Activated CD4-positive, alpha-beta memory T cell treated with anti-CD3 and anti-CD28 coated beads for 36 hours (primary cell): ENCODE measurements at regions not wholly inside any gene's neighbourhood (a gene's known extent, or its start where the extent isn't known, plus 50 kb on each side); places are given as distances from the start of the nearest gene placed in this dataset.
A peak's percentile ranks its signal among the peaks of the same experiment; 100 is the strongest.
"Not testable (repeated sequence)": the region's sequence is repeated elsewhere in the genome, so short reads cannot be mapped to it uniquely, and the experiment has no call there.

ENCODE experiments used
- CTCF ChIA-PET: fragments of 350-600 bp; sonication (Branson Sonifier 250); formaldehyde crosslinking; loops from one replicate; lab custom pipeline; 2021; ENCODE audit warnings: antibody characterized with exemption, inconsistent platforms; lab: Charles Lee
- POLR2A ChIA-PET: fragments of 350-600 bp; sonication (Branson Sonifier 250); formaldehyde crosslinking; loops from one replicate; lab custom pipeline; 2021; ENCODE audit warnings: antibody characterized with exemption; lab: Charles Lee
- DNase-seq: peaks from one replicate; pipeline ENCODE4 v3.0.0-alpha.2; 2020
- H3K27ac Mint-ChIP-seq: one replicate; pipeline ENCODE4 v1.8.0; 2021; ENCODE audit warnings: mixed read lengths
- H3K27me3 Mint-ChIP-seq: one replicate; pipeline ENCODE4 v1.8.0; 2021; ENCODE audit warnings: mixed read lengths
- H3K36me3 Mint-ChIP-seq: one replicate; pipeline ENCODE4 v1.8.0; 2021; ENCODE audit warnings: mixed read lengths
- H3K4me1 Mint-ChIP-seq: one replicate; pipeline ENCODE4 v1.8.0; 2021; ENCODE audit warnings: low read depth, mixed read lengths
- H3K4me3 Mint-ChIP-seq: one replicate; pipeline ENCODE4 v1.8.0; 2021; ENCODE audit warnings: mild to moderate bottlenecking, mixed read lengths
- H3K9me3 Mint-ChIP-seq: one replicate; pipeline ENCODE4 v1.8.0; 2021; ENCODE audit warnings: mixed read lengths
- intact Hi-C: fragments of 100-400 bp; cut with micrococcal nuclease; formaldehyde crosslinking; loops from one replicate; pipeline ENCODE4 v1.15.1; 2023

- no peak overlapping the region for H3K4me3 Mint-ChIP-seq
- no peaks in the 10 kb centered on the region for H3K36me3 Mint-ChIP-seq
- no peaks in the 10 kb centered on the region for H3K27me3 Mint-ChIP-seq
- H3K4me1 Mint-ChIP-seq: peaks cover 4% of the 10 kb centered on the region
- no peak overlapping the region for H3K27ac Mint-ChIP-seq
- DNase-seq: no peak
- ChIA-PET POLR2A (no interaction called here), CTCF (no interaction called here)
- H3K9me3 Mint-ChIP-seq: peaks cover 5% of the 10 kb centered on the region
- intact Hi-C loops: no loop called here
Observed at GRCh38 chr15:91384189-91384730, 284.2 kb downstream of the SV2B start.

- H3K27ac Mint-ChIP-seq: no peak overlapping the region
- H3K27me3 Mint-ChIP-seq: no peaks in the 10 kb centered on the region
- H3K36me3 Mint-ChIP-seq: no peaks in the 10 kb centered on the region
- ChIA-PET POLR2A (no interaction called here), CTCF (interaction anchor here (0.9 kb wide), 1 partner anchor 83 kb away, joined by 3 read pairs; no protein-coding TSS in a partner anchor)
- H3K9me3 Mint-ChIP-seq: peaks cover 3% of the 10 kb centered on the region
- peaks cover 4% of the 10 kb centered on the region for H3K4me1 Mint-ChIP-seq
- no peak for DNase-seq
- intact Hi-C loops: no loop called here
- no peak overlapping the region for H3K4me3 Mint-ChIP-seq
Observed at GRCh38 chr15:91385311-91385710, 285.3 kb downstream of the SV2B start.

GRCh38 chr15:91393186-91393585 lies 293.1 kb downstream of the SV2B start:
- Mint-ChIP-seq H3K27ac (no peak overlapping the region), H3K9me3 (peaks cover 5% of the 10 kb centered on the region), H3K4me1 (no peaks in the 10 kb centered on the region), H3K4me3 (no peak overlapping the region), H3K36me3 (no peaks in the 10 kb centered on the region), H3K27me3 (peaks cover 1% of the 10 kb centered on the region)
- CTCF ChIA-PET: no interaction called here
- intact Hi-C loops: no loop called here
- DNase-seq: no peak
- POLR2A ChIA-PET: no interaction called here

GRCh38 chr15:91400481-91400880 lies 300.4 kb downstream of the SV2B start:
- H3K36me3 Mint-ChIP-seq: no peaks in the 10 kb centered on the region
- intact Hi-C loops: no loop called here

GRCh38 chr15:91407269-91407889 lies 307.3 kb downstream of the SV2B start:
- DNase-seq: peak; percentile 35
- ChIA-PET CTCF (interaction anchor here (1.3 kb wide), 1 partner anchor 105 kb away, joined by 4 read pairs; no protein-coding TSS in a partner anchor), POLR2A (no interaction called here)
- peaks cover 22% of the 10 kb centered on the region for H3K4me1 Mint-ChIP-seq
- no peaks in the 10 kb centered on the region for H3K27me3 Mint-ChIP-seq
- no peak overlapping the region for H3K27ac Mint-ChIP-seq
- H3K9me3 Mint-ChIP-seq: no peaks in the 10 kb centered on the region
- no peaks in the 10 kb centered on the region for H3K36me3 Mint-ChIP-seq
- intact Hi-C loops: no loop called here
- no peak overlapping the region for H3K4me3 Mint-ChIP-seq

More at GRCh38 chr15:91400481-91400880, 300.4 kb downstream of the SV2B start:
- no peak overlapping the region for H3K4me3 Mint-ChIP-seq
- H3K27ac Mint-ChIP-seq: no peak overlapping the region
- H3K27me3 Mint-ChIP-seq: no peaks in the 10 kb centered on the region
- ChIA-PET POLR2A (no interaction called here), CTCF (no interaction called here)
- no peak for DNase-seq
- H3K4me1 Mint-ChIP-seq: no peaks in the 10 kb centered on the region
- H3K9me3 Mint-ChIP-seq: peaks cover 4% of the 10 kb centered on the region

GRCh38 chr15:91408476-91409076 lies 308.5 kb downstream of the SV2B start:
- ChIA-PET CTCF (no interaction called here), POLR2A (no interaction called here)
- no peaks in the 10 kb centered on the region for H3K27me3 Mint-ChIP-seq
- H3K4me1 Mint-ChIP-seq: peaks cover 26% of the 10 kb centered on the region
- H3K4me3 Mint-ChIP-seq: no peak overlapping the region
- no peak for DNase-seq
- intact Hi-C loops: no loop called here
- no peak overlapping the region for H3K27ac Mint-ChIP-seq
- no peaks in the 10 kb centered on the region for H3K9me3 Mint-ChIP-seq
- H3K36me3 Mint-ChIP-seq: no peaks in the 10 kb centered on the region

- ChIA-PET CTCF (no interaction called here), POLR2A (no interaction called here)
- Mint-ChIP-seq H3K36me3 (no peaks in the 10 kb centered on the region), H3K4me1 (peaks cover 26% of the 10 kb centered on the region), H3K4me3 (no peak overlapping the region), H3K27me3 (no peaks in the 10 kb centered on the region), H3K9me3 (no peaks in the 10 kb centered on the region), H3K27ac (no peak overlapping the region)
- DNase-seq: no peak
- intact Hi-C loops: no loop called here
Observed at GRCh38 chr15:91409387-91409786, 309.3 kb downstream of the SV2B start.

GRCh38 chr15:91411586-91411985 lies 311.5 kb downstream of the SV2B start:
- Mint-ChIP-seq H3K9me3 (no peaks in the 10 kb centered on the region), H3K4me1 (peaks cover 26% of the 10 kb centered on the region), H3K36me3 (no peaks in the 10 kb centered on the region), H3K27ac (no peak overlapping the region), H3K4me3 (no peak overlapping the region), H3K27me3 (no peaks in the 10 kb centered on the region)
- intact Hi-C loops: no loop called here
- DNase-seq: no peak
- ChIA-PET CTCF (no interaction called here), POLR2A (no interaction called here)

GRCh38 chr15:91412138-91412928 lies 312.3 kb downstream of the SV2B start:
- peaks cover 22% of the 10 kb centered on the region for H3K4me1 Mint-ChIP-seq
- ChIA-PET CTCF (interaction anchor here (0.9 kb wide), 1 partner anchor 13 kb away, joined by 3 read pairs; no protein-coding TSS in a partner anchor), POLR2A (no interaction called here)
- H3K4me3 Mint-ChIP-seq: no peak overlapping the region
- no peaks in the 10 kb centered on the region for H3K36me3 Mint-ChIP-seq
- no peaks in the 10 kb centered on the region for H3K9me3 Mint-ChIP-seq
- H3K27me3 Mint-ChIP-seq: no peaks in the 10 kb centered on the region
- intact Hi-C loops: no loop called here
- no peak overlapping the region for H3K27ac Mint-ChIP-seq
- no peak for DNase-seq

GRCh38 chr15:91413142-91413541 lies 313.1 kb downstream of the SV2B start:
- Mint-ChIP-seq H3K36me3 (no peaks in the 10 kb centered on the region), H3K27ac (no peak overlapping the region), H3K4me3 (no peak overlapping the region), H3K27me3 (no peaks in the 10 kb centered on the region), H3K4me1 (peaks cover 14% of the 10 kb centered on the region), H3K9me3 (no peaks in the 10 kb centered on the region)
- ChIA-PET CTCF (no interaction called here), POLR2A (no interaction called here)
- no peak for DNase-seq
- intact Hi-C loops: no loop called here

- Mint-ChIP-seq H3K4me1 (peaks cover 13% of the 10 kb centered on the region), H3K27me3 (no peaks in the 10 kb centered on the region), H3K9me3 (no peaks in the 10 kb centered on the region), H3K27ac (no peak overlapping the region), H3K36me3 (no peaks in the 10 kb centered on the region), H3K4me3 (no peak overlapping the region)
- ChIA-PET CTCF (no interaction called here), POLR2A (no interaction called here)
- no peak for DNase-seq
- intact Hi-C loops: no loop called here
Observed at GRCh38 chr15:91414124-91414523, 314.1 kb downstream of the SV2B start.

- H3K4me3 Mint-ChIP-seq, H3K27me3 Mint-ChIP-seq, DNase-seq, CTCF ChIA-PET, H3K36me3 Mint-ChIP-seq, H3K27ac Mint-ChIP-seq, POLR2A ChIA-PET, H3K9me3 Mint-ChIP-seq, intact Hi-C loops: not testable (repeated sequence)
- H3K4me1 Mint-ChIP-seq: peaks cover 13% of the 10 kb centered on the region
Observed at GRCh38 chr15:91415258-91415657, 315.2 kb downstream of the SV2B start.
